ENCODE measurements at regions not wholly inside any gene's neighbourhood (a gene's known extent, or its start where the extent isn't known, plus 50 kb on each side); places are given as distances from the start of the nearest gene placed in this dataset.
"Not testable (repeated sequence)": the region's sequence is repeated elsewhere in the genome, so short reads cannot be mapped to it uniquely, and the experiment has no call there.

GRCh38 chr1:223948041-223948440 is 102.3 kb upstream of the TP53BP2 start:
- not testable (repeated sequence) for TF ChIP-seq CTCF (conservative IDR thresholded peaks at IDR 0.05; ENCODE audit: low read length); EZH2phosphoT487 (IDR thresholded peaks at IDR 0.05; ENCODE audit: borderline replicate concordance)
